UCSD-AML1 (cell line): ENCODE measurements at regions not wholly inside any gene's neighbourhood (a gene's known extent, or its start where the extent isn't known, plus 50 kb on each side); places are given as distances from the start of the nearest gene placed in this dataset.

ENCODE experiments used
- DNase-seq: peaks from one replicate; lab custom pipeline; 2025; ENCODE audit not compliant: unreplicated experiment; lab: John Stamatoyannopoulos, UW

GRCh38 chr1:14294860-14295536 is 303.5 kb upstream of the KAZN start:
- no peak for DNase-seq

GRCh38 chr1:14296795-14297194 is 301.7 kb upstream of the KAZN start:
- DNase-seq, result no peak

- DNase-seq, result no peak
These were observed 301.1 kb upstream of the KAZN start for GRCh38 chr1:14297356-14297755.

- no peak for DNase-seq
These were observed 299.7 kb upstream of the KAZN start for GRCh38 chr1:14298806-14299205.

GRCh38 chr1:14300991-14301703 is 297.3 kb upstream of the KAZN start:
- DNase-seq, result no peak

- DNase-seq, result no peak
These were observed 296.8 kb upstream of the KAZN start for GRCh38 chr1:14301704-14302024.

GRCh38 chr1:14302025-14302424 is 296.5 kb upstream of the KAZN start:
- DNase-seq, result no peak

GRCh38 chr1:14303011-14303410 is 295.5 kb upstream of the KAZN start:
- DNase-seq, result no peak

- DNase-seq, result no peak
These were observed 294.1 kb upstream of the KAZN start for GRCh38 chr1:14304381-14304865.

- DNase-seq, result no peak
These were observed 290.0 kb upstream of the KAZN start for GRCh38 chr1:14308460-14308859.

- no peak for DNase-seq
These were observed 288.5 kb upstream of the KAZN start for GRCh38 chr1:14309984-14310383.

- no peak for DNase-seq
These were observed 288.0 kb upstream of the KAZN start for GRCh38 chr1:14310476-14310875.

- DNase-seq, result no peak
These were observed 284.6 kb upstream of the KAZN start for GRCh38 chr1:14313731-14314431.

GRCh38 chr1:14318830-14319229 is 279.7 kb upstream of the KAZN start:
- DNase-seq, result no peak

- DNase-seq, result no peak
These were observed 278.0 kb upstream of the KAZN start for GRCh38 chr1:14320518-14320917.

- no peak for DNase-seq
These were observed 277.5 kb upstream of the KAZN start for GRCh38 chr1:14320986-14321385.

- DNase-seq, result no peak
These were observed 277.1 kb upstream of the KAZN start for GRCh38 chr1:14321422-14321821.

GRCh38 chr1:14323568-14324247 is 274.8 kb upstream of the KAZN start:
- DNase-seq, result no peak

- no peak for DNase-seq
These were observed 274.2 kb upstream of the KAZN start for GRCh38 chr1:14324248-14324630.

- DNase-seq, result no peak
These were observed 271.6 kb upstream of the KAZN start for GRCh38 chr1:14326857-14327256.

GRCh38 chr1:14328685-14329084 is 269.8 kb upstream of the KAZN start:
- DNase-seq, result no peak

- no peak for DNase-seq
These were observed 266.3 kb upstream of the KAZN start for GRCh38 chr1:14332158-14332557.
